ENCODE measurements at regions not wholly inside any gene's neighbourhood (a gene's known extent, or its start where the extent isn't known, plus 50 kb on each side); places are given as distances from the start of the nearest gene placed in this dataset.

GRCh38 chr16:48029768-48030167 is 126.0 kb downstream of the ABCC12 start:
- TF ChIP-seq CTCF (IDR thresholded peaks at IDR 0.05) (no peak), POLR2A (IDR thresholded peaks at IDR 0.05) (no peak)
